NCI-H69 (cell line): ENCODE measurements at regions not wholly inside any gene's neighbourhood (a gene's known extent, or its start where the extent isn't known, plus 50 kb on each side); places are given as distances from the start of the nearest gene placed in this dataset.

ENCODE experiments used
- DNase-seq: peaks from one replicate; lab custom pipeline; 2025; lab: John Stamatoyannopoulos, UW

GRCh38 chr1:63119575-63120155 lies 202.7 kb upstream of the FOXD3 start:
- no peak for DNase-seq

GRCh38 chr1:63122079-63122478 lies 200.3 kb upstream of the FOXD3 start:
- peak; percentile 10 for DNase-seq

DNA sequence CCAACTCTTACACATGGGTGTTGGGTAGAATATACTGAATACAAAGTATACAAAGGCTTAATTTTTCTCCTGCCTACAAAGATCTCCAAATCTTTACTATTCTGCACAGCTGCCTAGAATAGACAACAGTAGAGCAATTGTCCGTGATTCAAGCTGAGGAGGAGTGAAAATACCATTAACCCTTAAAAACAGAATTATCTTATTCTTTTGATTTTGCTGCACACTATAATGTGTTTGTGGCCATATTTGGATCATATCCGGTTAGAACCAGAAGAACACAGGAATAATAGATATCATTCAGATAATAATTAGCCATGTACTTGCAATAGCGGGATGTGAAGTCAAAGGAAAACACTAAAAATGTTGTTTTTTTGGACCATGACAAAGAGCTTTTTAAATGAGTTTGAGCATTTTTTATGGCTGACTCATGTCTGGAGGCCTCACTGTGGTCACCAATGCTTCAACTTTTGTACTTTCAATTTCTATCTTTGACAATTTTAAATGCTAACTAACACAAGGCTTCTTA lies 197.6 kb upstream of the FOXD3 start:
- no peak for DNase-seq

- DNase-seq: no peak
Measured at GRCh38 chr1:63126104-63126503, 196.3 kb upstream of the FOXD3 start.

GRCh38 chr1:63127376-63127775 lies 195.0 kb upstream of the FOXD3 start:
- no peak for DNase-seq

DNA sequence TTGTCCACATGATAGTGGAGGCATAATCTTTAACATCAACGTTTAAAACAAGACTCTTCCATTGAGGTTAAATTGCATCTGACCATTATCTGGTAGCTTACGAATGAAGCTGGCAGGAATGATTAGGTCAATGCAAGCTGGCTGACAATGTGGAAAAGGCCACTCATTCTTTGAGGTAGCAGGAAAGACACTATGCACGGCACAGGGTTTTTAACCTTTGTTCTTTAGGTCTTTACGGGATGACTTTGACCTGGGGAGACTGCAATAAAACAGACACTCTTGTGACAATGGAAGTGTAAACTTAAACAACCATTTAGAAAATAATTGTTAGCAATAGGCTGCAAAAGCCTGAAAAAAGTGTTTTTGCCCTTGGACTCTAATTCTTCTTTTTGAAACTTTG lies 193.8 kb upstream of the FOXD3 start:
- no peak for DNase-seq

DNA sequence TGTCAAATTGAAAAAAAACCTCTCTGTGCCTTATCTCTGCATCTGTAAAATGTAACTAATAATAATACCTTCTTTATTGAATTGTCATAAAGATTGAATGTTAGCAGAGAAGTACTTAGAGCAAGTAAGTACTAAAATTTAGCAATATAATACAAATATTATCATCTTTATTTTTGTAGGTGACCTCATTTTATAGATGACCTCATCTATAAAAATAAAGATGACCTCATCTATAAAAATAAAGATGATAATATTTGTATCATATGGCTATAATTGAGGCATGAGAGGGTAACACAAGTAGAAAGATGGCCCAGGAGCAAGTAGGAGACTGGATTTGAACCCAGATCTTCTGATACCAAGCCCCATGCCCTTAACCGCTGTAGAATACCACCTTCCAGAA lies 193.2 kb upstream of the FOXD3 start:
- no peak for DNase-seq

- no peak for DNase-seq
Measured at GRCh38 chr1:63129855-63130254, 192.5 kb upstream of the FOXD3 start.

GRCh38 chr1:63134501-63135173 lies 187.7 kb upstream of the FOXD3 start:
- no peak for DNase-seq

DNA sequence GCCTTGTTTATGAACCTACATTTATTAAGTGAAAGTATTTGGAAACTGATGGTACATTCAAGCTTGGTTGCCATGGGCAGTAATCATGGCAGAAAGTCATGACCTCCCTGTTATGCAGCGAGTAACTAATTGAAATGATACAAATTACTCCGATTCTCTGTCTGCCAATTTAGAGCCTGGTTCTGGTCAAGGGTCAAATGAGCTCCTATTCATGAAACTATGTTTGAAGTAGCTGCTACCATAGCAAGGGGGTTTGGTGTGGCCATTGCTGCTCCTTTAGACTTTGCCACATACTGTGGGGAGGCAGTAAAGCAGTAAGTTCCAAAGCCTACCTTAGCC lies 187.2 kb upstream of the FOXD3 start:
- no peak for DNase-seq

DNA sequence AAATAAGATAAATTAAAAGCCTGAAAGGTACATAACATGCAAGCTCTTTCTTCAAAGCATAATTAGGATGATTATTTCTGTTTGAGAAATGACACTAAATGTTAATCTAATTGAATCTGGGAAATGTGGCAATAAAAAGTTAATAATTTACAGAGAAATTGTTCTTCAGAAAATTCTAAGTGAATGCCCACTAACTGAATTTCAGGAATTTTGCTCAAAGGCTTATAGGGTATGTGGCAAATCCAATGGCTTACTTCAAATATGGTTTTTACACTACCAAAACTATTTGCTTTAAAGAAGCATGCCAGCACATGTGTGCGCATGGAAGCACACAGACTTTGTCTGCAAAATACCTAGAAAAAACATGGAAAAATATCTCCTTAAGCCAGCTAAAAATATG lies 186.6 kb upstream of the FOXD3 start:
- no peak for DNase-seq

GRCh38 chr1:63142001-63142400 lies 180.4 kb upstream of the FOXD3 start:
- no peak for DNase-seq

DNA sequence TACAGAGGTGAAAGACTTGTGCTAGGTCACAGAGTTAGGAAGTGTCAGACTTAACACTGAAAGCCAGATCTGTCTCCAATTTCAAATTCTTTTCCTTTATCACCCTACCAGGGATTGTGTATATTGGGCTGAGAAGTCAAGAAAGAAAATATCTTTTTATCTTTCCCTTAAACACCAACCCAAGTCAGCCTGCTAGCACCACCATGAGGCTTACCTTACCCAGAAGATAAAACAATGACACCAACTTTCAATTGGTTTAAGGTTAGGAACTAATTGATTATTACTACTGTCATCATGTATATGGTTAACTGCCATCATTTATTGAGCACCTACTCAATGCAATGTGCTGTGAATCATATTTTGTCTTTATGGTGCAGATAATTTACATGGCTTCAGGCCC lies 178.9 kb upstream of the FOXD3 start:
- DNase-seq: no peak

GRCh38 chr1:63147783-63148182 lies 174.6 kb upstream of the FOXD3 start:
- no peak for DNase-seq

DNA sequence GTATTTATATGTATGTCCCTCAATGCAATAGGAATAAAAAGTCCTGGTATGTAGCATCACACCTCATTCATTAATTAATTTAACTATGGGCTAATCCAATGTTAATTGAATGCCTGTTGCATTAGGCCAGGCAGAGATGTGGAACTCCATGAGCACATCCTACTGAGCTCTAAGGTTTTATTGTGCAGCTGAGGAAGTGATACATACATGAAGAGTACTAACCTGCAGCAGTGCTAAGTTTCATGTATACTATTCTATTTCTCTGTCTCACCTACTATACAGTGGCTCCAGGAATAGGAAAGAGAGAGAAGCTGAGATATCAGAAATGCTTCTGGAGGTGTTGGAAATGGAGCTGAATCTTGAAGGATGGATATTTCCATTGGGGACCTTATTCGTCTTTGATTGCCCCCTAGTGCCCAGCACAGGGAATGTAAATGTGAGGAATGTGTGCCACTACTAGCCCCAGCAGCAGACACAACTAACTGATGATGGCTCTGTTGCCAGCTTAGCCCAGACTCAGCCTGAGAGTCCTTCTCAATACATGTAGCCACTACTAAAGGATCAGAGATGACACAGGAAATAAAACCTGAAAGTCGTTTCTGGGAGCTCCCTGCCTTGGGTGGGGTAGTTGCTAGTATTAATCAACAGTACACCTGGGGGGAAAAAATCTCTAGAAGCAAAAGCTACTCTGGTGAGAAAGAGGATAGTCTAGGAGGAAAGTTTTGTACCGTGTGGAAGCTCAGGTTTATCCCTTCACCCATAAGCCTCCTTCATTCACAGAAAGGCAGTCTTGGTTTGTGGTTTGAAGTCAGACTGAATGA lies 173.3 kb upstream of the FOXD3 start:
- DNase-seq: peak; percentile 49

DNA sequence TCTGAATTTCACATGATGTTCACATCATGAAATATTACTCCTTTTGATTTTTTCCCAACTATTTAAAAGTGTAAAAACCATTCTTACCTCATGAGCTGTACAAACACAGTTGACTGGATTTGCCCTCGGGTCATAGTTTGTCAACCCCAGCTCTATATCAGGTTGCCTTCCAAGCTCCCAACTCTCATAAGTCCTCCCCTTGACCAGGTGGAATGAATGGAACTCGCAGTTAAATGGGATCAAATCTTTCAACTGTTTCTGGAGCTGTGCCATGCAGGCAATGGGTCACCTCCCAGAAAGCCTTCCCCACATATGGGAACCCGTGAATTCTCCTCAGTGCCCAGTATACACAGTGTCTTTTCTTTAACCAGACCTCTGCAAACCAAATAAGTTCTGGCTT lies 169.8 kb upstream of the FOXD3 start:
- DNase-seq: peak; percentile 27

DNA sequence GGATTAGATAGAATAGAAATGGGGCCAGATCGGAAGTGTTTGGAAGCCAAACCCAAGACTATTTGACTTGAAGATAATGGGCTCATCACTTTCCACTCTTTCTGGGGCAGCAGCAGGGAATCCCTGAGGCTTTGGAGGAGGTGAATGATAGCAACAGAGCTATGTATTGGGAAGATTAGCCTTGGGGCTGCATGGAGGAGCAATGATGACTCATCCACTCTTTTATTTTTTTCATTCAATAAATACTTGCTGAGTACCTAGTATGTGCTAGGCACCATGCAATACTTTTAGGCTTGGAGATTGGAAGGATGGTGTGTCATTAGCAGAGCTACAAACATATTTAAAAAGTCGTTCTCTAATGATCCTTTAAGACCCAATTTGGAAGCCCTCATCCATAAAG lies 166.9 kb upstream of the FOXD3 start:
- no peak for DNase-seq

DNA sequence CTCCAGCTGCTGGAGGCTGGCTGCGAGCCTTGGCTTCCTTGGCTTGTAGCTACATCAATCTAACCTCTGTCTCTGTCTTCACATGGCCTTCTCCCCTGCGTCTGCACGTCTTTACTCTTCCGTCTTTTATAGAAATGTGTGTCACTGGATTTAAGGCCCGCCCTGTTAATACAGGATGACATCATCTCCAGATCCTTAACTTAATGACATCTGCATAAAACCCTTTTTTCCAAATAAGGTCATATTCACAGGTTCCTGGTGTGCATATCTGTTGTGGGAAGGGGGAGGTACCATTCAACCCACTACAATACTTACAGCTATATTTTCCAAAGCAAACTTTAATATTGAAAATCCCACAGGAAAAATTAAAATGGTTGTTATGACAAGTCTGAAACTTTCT lies 165.3 kb upstream of the FOXD3 start:
- DNase-seq: no peak

- DNase-seq: no peak
Measured at GRCh38 chr1:63169057-63169456, 153.3 kb upstream of the FOXD3 start.

DNA sequence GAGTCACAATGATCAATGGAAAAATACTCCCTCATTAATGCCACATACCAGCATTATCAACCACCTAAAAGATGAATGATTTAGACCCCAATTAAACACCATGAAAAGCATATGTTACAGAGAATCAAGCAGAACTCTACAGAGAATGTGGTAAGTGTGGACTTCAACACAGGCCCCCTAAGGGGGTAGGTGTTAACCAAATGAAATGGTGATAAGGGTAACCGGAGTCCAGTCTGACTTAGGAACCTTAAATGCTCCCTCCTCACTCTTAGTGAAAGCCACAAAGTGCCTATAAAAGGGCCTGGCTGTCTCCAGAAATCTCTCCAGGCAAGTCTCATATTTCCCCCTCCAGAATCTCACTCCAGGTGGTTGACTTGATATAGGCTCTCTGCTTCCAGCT lies 149.2 kb upstream of the FOXD3 start:
- DNase-seq: no peak

DNA sequence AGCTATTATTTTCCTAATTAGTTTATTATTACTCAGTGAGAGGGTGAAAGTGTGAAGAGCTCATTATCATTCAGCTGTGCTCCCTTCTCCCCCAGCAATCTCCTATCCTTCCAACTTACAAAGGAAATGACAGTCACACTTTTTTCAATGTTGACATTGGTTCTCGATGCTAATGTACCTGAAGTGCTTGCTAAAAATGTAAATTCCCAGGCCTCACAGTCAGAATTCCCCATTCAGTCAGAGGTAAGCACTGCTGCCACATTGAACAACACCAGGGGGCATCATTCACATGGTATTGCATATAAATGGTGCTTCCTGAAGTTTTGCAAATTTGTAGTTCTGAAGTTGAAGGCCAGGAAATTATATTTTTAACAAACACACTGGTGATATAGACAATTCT lies 132.7 kb upstream of the FOXD3 start:
- DNase-seq: peak; percentile 24

DNA sequence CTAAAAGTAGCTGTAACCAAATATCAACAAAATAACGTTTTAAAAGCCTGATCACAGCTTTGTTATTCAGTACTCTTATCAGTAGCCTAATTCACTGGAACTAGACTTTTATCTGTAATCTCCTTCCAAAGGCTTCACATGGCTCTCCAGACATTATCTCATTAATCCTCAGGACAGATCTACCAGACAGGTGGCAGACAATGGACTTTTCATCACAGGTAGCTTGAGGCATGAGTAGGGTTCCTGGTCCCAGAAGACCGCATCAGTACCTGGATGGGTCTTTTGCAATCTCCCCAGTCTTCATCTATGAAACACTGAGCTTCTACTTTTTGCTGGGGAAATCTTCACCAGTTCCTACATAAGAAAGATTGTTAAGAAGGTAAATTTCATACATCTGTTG lies 132.2 kb upstream of the FOXD3 start:
- no peak for DNase-seq

DNA sequence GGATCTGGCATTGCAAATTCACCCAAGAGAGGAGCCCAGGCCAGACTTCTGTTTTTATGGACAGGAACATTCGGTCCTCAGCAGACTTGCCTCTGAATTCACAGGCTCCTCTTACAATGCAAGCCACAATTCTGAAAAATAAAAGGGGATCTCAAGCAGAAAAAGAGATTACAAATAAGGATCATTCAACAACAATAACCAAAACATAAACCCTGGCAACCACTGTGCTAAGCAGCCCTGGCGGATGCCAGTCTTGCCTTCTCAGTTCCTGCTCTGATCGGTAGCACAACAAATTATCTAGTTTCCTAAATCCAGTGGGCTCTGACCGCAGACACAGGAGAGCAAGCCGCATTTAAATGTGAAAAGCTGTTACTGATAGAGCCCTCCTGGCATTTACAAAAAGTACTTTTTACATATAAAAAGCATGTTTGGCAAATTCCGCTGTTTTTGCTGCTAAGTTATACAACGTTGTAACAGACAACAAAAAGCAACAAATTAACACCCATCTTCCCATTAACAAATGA lies 123.4 kb upstream of the FOXD3 start:
- no peak for DNase-seq
